ENCODE measurements at regions not wholly inside any gene's neighbourhood (a gene's known extent, or its start where the extent isn't known, plus 50 kb on each side); places are given as distances from the start of the nearest gene placed in this dataset.

GRCh38 chr11:86129740-86130540 lies 61.1 kb upstream of the PICALM start:
- Histone ChIP-seq H3K9me3 (no peaks in the 10 kb centered on the region), H3K27ac (no peak overlapping the region), H3K4me3 (no peak overlapping the region), H3K27me3 (no peaks in the 10 kb centered on the region), H3K4me1 (peaks cover 0 to 6% (median 3%) of the 10 kb centered on the region in 4 donors), H3K36me3 (no peaks in the 10 kb centered on the region)
- DNase-seq = no peak
- 68 to 83% (median 72%) methylated on average over 3 of the region's 3 CpGs for WGBS, 5 donors
- TF ChIP-seq EP300 (IDR thresholded peaks at IDR 0.05) = no peak
- no peak for TF ChIP-seq POLR2AphosphoS5 (IDR thresholded peaks at IDR 0.05)
- no peak for TF ChIP-seq CTCF (IDR thresholded peaks at IDR 0.05)
- TF ChIP-seq POLR2A (IDR thresholded peaks at IDR 0.05) = no peak
- intact Hi-C loops (cut with DNase I; ENCODE audit: low total_unique reads) = no loop called here

GRCh38 chr11:86128914-86129313 lies 60.0 kb upstream of the PICALM start:
- intact Hi-C loops (cut with DNase I; ENCODE audit: low total_unique reads) = no loop called here
- no peak for TF ChIP-seq CTCF (IDR thresholded peaks at IDR 0.05)
- no peak for TF ChIP-seq POLR2A (IDR thresholded peaks at IDR 0.05)
- TF ChIP-seq POLR2AphosphoS5 (IDR thresholded peaks at IDR 0.05) = no peak
- TF ChIP-seq EP300 (IDR thresholded peaks at IDR 0.05) = no peak
- WGBS, 5 donors = 80 to 100% (median 95%) methylated on average over 2 of the region's 2 CpGs

GRCh38 chr11:86126862-86127261 lies 58.0 kb upstream of the PICALM start:
- Histone ChIP-seq H3K27ac (no peak overlapping the region), H3K9me3 (no peaks in the 10 kb centered on the region), H3K36me3 (no peaks in the 10 kb centered on the region), H3K4me1 (peaks cover 0 to 9% (median 0%) of the 10 kb centered on the region in 4 donors), H3K27me3 (no peaks in the 10 kb centered on the region), H3K4me3 (no peak overlapping the region)
- TF ChIP-seq EP300 (IDR thresholded peaks at IDR 0.05) (no peak), POLR2AphosphoS5 (IDR thresholded peaks at IDR 0.05) (no peak), CTCF (IDR thresholded peaks at IDR 0.05) (no peak), POLR2A (IDR thresholded peaks at IDR 0.05) (no peak)
- no peak for DNase-seq
- intact Hi-C loops (cut with DNase I; ENCODE audit: low total_unique reads) = no loop called here

More at GRCh38 chr11:86128914-86129313, 60.0 kb upstream of the PICALM start:
- Histone ChIP-seq H3K27me3 (no peaks in the 10 kb centered on the region), H3K36me3 (no peaks in the 10 kb centered on the region), H3K4me3 (no peak overlapping the region), H3K27ac (no peak overlapping the region), H3K4me1 (peaks cover 0 to 1% (median 0%) of the 10 kb centered on the region in 4 donors), H3K9me3 (no peaks in the 10 kb centered on the region)
- no peak for DNase-seq

- DNase-seq = no peak
- Histone ChIP-seq H3K27me3 (no peaks in the 10 kb centered on the region), H3K36me3 (no peaks in the 10 kb centered on the region), H3K4me1 (peaks cover 0 to 9% (median 0%) of the 10 kb centered on the region in 4 donors), H3K27ac (no peak overlapping the region), H3K9me3 (no peaks in the 10 kb centered on the region), H3K4me3 (no peak overlapping the region)
- TF ChIP-seq POLR2A (IDR thresholded peaks at IDR 0.05) (no peak), CTCF (IDR thresholded peaks at IDR 0.05) (no peak), POLR2AphosphoS5 (IDR thresholded peaks at IDR 0.05) (no peak), EP300 (IDR thresholded peaks at IDR 0.05) (no peak)
- intact Hi-C loops (cut with DNase I; ENCODE audit: low total_unique reads) = no loop called here
- WGBS, 5 donors = 63 to 77% (median 72%) methylated on average over 3 of the region's 3 CpGs
Measured at GRCh38 chr11:86124251-86125233, 55.7 kb upstream of the PICALM start.

Measured in stomach (tissue), 8 donors.